Loucy (cell line): ENCODE measurements at regions not wholly inside any gene's neighbourhood (a gene's known extent, or its start where the extent isn't known, plus 50 kb on each side); places are given as distances from the start of the nearest gene placed in this dataset.

Source experiments
- H2AFZ ChIP-seq: fragments of 200-600 bp; sonication (generic); 2 replicates; pipeline ENCODE4 v1.6.0; 2016; ENCODE audit warnings: antibody characterized with exemption, mild to moderate bottlenecking, low read length, moderate library complexity
- H3F3A ChIP-seq: fragments of 200-600 bp; 2 replicates; pipeline ENCODE4 v1.6.0; 2016; ENCODE audit warnings: antibody characterized with exemption, low read depth, mild to moderate bottlenecking
- H3K27me3 ChIP-seq: fragments of 200-600 bp; sonication (generic); 2 replicates; pipeline ENCODE4 v1.6.1; 2014; ENCODE audit warnings: low read length, mild to moderate bottlenecking; ENCODE audit not compliant: insufficient read depth, poor library complexity, severe bottlenecking
- H3K36me3 ChIP-seq: fragments of 200-600 bp; sonication (generic); 2 replicates; pipeline ENCODE4 v1.6.1; 2016; ENCODE audit warnings: low read length; ENCODE audit not compliant: insufficient read depth
- H3K4me1 ChIP-seq: fragments of 200-600 bp; sonication (generic); 2 replicates; pipeline ENCODE4 v1.5.1; 2014; ENCODE audit warnings: low read length, mild to moderate bottlenecking; ENCODE audit not compliant: insufficient read depth, poor library complexity, severe bottlenecking
- H3K4me2 ChIP-seq: fragments of 200-600 bp; sonication (generic); 2 replicates; pipeline ENCODE4 v1.6.0; 2014; ENCODE audit warnings: antibody characterized with exemption, low read length, low read depth, mild to moderate bottlenecking; ENCODE audit not compliant: poor library complexity, severe bottlenecking
- H3K4me3 ChIP-seq: fragments of 200-600 bp; sonication (generic); 2 replicates; pipeline ENCODE4 v1.5.1; 2014; ENCODE audit warnings: low read length, mild to moderate bottlenecking, mixed read lengths; ENCODE audit not compliant: poor library complexity, severe bottlenecking
- H3K79me2 ChIP-seq: fragments of 200-600 bp; sonication (generic); 2 replicates; pipeline ENCODE4 v1.6.1; 2014; ENCODE audit warnings: low read length; ENCODE audit not compliant: insufficient read depth
- H3K9ac ChIP-seq: fragments of 200-600 bp; sonication (generic); 2 replicates; pipeline ENCODE4 v1.6.0; 2014; ENCODE audit warnings: mild to moderate bottlenecking, low read depth, low read length, moderate library complexity; ENCODE audit not compliant: poor library complexity, severe bottlenecking
- H3K9me2 ChIP-seq: fragments of 200-600 bp; sonication (generic); replicated peaks from 2 replicates; pipeline ENCODE4 v1.6.1; 2016; ENCODE audit warnings: low read depth, low read length, mixed read lengths
- H3K9me3 ChIP-seq: fragments of 200-600 bp; sonication (generic); 2 replicates; pipeline ENCODE4 v1.6.1; 2014; ENCODE audit warnings: mild to moderate bottlenecking, antibody characterized with exemption, low read length, low read depth; ENCODE audit not compliant: insufficient read depth
- H4K20me1 ChIP-seq: fragments of 200-600 bp; sonication (generic); 2 replicates; pipeline ENCODE4 v1.6.0; 2014; ENCODE audit warnings: antibody characterized with exemption, low read length, mild to moderate bottlenecking; ENCODE audit not compliant: insufficient read depth, poor library complexity, severe bottlenecking
- CTCF ChIP-seq: fragments of 200-600 bp; sonication (generic); conservative IDR thresholded peaks from 2 replicates; pipeline ENCODE4 v1.5.1; 2014; ENCODE audit warnings: mild to moderate bottlenecking, antibody characterized with exemption, low read length
- EZH2phosphoT487 ChIP-seq: fragments of 200-600 bp; IDR thresholded peaks from 2 replicates; pipeline ENCODE4 v1.6.1; 2018; ENCODE audit warnings: antibody characterized with exemption, mild to moderate bottlenecking, moderate library complexity, borderline replicate concordance

- peak overlapping the region; percentile 77 for H3K9ac ChIP-seq
These were observed 248.3 kb downstream of the DLEU7 start for GRCh38 chr13:50595196-50595595.

DNA sequence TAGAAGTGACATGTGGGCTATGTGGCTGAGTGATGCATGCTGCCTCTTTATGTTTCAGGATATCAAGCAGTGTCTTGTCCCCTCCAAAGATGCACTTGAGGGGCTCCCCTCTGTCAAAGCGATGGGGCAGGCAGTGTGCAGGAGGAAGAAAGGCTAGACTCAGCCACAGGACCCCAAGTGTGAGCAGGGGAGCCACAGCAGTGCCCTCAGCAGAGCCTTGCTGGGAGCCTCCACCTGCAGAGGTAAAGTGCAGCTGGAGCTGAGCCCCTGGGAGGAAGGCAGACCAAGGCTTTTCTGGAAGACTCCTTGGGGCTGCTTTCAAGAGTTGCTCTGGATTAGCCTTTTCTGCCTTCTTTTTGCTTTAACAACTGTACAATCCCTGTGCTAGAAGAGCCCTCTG, 247.3 kb downstream of the DLEU7 start:
- peaks cover 6% of the 10 kb centered on the region; the same call in 1 of the 2 replicates for H3F3A ChIP-seq
- no peak for TF ChIP-seq CTCF
- TF ChIP-seq EZH2phosphoT487 = no peak

More at GRCh38 chr13:50595196-50595595, 248.3 kb downstream of the DLEU7 start:
- H3K4me1 ChIP-seq = peaks cover 94% of the 10 kb centered on the region
- no peak overlapping the region for H2AFZ ChIP-seq
- peak overlapping the region; percentile 52 for H3K4me3 ChIP-seq
- H4K20me1 ChIP-seq = no peaks in the 10 kb centered on the region
- peaks cover 6% of the 10 kb centered on the region; the same call in 1 of the 2 replicates for H3F3A ChIP-seq
- no peaks in the 10 kb centered on the region for H3K27me3 ChIP-seq
- H3K9me3 ChIP-seq = no peaks in the 10 kb centered on the region
- H3K4me2 ChIP-seq = peak overlapping the region; percentile 74
- no peaks in the 10 kb centered on the region for H3K36me3 ChIP-seq
- H3K9me2 ChIP-seq = no peaks in the 10 kb centered on the region
- TF ChIP-seq EZH2phosphoT487 = no peak
- TF ChIP-seq CTCF = no peak
- no peaks in the 10 kb centered on the region for H3K79me2 ChIP-seq

GRCh38 chr13:50596776-50597203, 246.7 kb downstream of the DLEU7 start:
- Histone ChIP-seq H2AFZ (no peak overlapping the region), H3K79me2 (no peaks in the 10 kb centered on the region), H3K27me3 (no peaks in the 10 kb centered on the region), H3K9me2 (no peaks in the 10 kb centered on the region), H3K4me3 (no peak overlapping the region), H3F3A (peaks cover 6% of the 10 kb centered on the region; the same call in 1 of the 2 replicates), H3K9me3 (no peaks in the 10 kb centered on the region), H3K4me2 (peak overlapping the region; percentile 11), H3K4me1 (peaks cover 78% of the 10 kb centered on the region), H3K36me3 (no peaks in the 10 kb centered on the region), H4K20me1 (no peaks in the 10 kb centered on the region), H3K9ac (peak overlapping the region; percentile 77)
- TF ChIP-seq EZH2phosphoT487 (no peak), CTCF (no peak)

More for the DNA sequence above, 247.3 kb downstream of the DLEU7 start:
- H3K27me3 ChIP-seq = no peaks in the 10 kb centered on the region
- H3K4me2 ChIP-seq = no peak overlapping the region
- H2AFZ ChIP-seq = no peak overlapping the region
- H3K36me3 ChIP-seq = no peaks in the 10 kb centered on the region
- H3K79me2 ChIP-seq = no peaks in the 10 kb centered on the region
- peak overlapping the region; percentile 77 for H3K9ac ChIP-seq
- no peaks in the 10 kb centered on the region for H3K9me2 ChIP-seq
- H3K4me3 ChIP-seq = no peak overlapping the region
- peaks cover 84% of the 10 kb centered on the region for H3K4me1 ChIP-seq
- H3K9me3 ChIP-seq = no peaks in the 10 kb centered on the region
- no peaks in the 10 kb centered on the region for H4K20me1 ChIP-seq
